ENCODE measurements at regions not wholly inside any gene's neighbourhood (a gene's known extent, or its start where the extent isn't known, plus 50 kb on each side); places are given as distances from the start of the nearest gene placed in this dataset.
A peak's percentile ranks its signal among the peaks of the same experiment; 100 is the strongest.

DNA sequence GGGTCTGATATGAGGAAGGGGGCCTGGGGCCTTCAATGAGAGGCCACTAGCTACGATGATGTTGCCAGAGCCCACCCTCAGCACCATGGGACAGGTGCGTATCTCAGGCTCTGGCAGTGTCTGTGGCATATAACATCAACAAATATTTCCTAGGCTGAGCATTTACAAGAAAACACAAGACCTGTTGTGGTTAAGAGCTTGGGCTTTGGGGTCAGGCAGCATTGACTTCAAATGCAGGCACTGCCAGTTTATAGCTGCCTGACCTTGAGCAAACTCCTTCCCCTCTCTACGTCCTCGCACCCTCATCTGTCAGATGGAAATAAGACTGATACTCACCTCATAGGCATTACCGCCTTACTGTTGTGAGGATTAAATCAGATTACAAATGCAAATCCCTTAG, 156.0 kb downstream of the KATNAL1 start:
- no peak for DNase-seq (ENCODE audit: low spot score)

DNA sequence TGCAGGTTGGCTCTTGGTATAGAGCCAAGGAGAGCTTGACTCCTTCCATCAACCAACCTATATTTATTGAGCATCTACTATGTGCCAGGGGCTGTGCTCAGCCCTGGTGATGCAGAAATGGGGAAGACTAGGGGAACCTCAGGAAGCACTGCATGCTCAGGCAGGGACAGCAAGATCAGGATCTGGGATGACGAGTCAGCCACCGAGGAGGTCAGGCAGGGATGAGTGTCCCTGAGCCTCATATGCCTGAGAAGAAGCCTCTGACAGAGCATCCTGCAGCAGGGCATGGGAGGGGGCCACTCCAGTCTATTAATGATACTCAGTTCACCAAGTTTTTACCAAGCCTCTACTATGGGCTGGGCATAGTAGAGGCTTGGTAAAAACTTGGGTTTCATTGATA, 158.1 kb downstream of the KATNAL1 start:
- no peak for DNase-seq (ENCODE audit: low spot score)

DNA sequence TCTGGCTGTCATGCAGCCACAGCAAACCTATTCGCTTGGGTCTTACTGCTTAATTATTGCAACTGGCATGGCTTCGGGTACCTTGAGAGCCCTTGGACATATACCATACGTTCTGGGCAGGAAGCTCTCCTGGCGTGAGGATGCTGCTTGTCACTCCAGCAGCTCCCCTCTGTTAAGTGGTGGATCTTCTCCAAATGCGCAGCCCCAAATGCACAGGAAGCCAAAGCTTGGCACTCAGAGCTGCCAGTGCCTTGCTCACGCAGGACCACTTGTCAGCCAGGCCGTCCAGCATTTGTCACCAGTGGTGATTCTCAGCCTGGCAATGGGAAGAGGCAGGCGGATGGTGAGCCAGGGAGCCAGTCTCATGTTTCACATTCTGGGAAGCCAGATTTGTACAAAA, 158.6 kb downstream of the KATNAL1 start:
- no peak for DNase-seq (ENCODE audit: low spot score)

- no peak for DNase-seq (ENCODE audit: low spot score)
Measured at GRCh38 chr13:30148171-30148754, 159.1 kb downstream of the KATNAL1 start.

DNA sequence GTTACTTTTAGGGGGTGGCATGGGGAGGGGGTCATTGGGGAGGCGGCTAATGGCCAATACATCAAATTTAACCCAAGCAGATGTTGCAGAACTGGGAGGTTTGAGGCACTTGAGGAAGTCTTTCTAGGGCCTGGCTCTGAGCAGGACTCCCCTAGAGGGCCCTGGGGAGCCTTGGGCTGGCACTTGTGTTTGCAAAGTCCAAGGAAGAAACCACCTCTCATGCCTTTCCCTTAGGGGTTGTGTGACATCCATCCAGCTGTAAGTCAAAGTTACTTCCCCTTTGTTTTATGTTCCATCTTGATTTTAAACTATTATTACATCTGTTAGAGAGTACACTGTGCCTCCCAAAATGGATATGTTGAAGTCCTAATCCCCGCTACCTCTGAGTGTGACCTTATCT, 159.9 kb downstream of the KATNAL1 start:
- DNase-seq (ENCODE audit: low spot score), result no peak

DNA sequence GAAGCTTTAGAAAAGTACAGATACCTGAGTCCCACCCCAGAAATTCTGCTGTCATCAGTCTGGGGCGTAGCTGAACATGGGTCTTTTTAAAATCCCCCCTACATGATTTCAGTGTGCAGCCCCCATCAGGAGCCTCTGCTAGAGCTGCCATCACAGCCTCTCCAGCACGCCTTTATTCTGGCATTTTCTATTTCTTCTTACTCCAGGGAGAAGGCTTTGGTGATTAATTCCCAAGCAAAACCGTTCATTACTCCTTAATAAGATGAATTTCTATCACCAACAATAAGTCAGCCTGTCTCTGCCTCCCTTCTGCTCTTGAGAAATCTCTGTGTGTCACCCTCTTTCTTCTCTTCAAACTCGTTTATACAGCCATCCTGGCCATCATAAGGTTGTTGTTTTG, 160.3 kb downstream of the KATNAL1 start:
- DNase-seq (ENCODE audit: low spot score), result no peak

GRCh38 chr13:30145709-30146367, 161.5 kb downstream of the KATNAL1 start:
- no peak for DNase-seq (ENCODE audit: low spot score)

DNA sequence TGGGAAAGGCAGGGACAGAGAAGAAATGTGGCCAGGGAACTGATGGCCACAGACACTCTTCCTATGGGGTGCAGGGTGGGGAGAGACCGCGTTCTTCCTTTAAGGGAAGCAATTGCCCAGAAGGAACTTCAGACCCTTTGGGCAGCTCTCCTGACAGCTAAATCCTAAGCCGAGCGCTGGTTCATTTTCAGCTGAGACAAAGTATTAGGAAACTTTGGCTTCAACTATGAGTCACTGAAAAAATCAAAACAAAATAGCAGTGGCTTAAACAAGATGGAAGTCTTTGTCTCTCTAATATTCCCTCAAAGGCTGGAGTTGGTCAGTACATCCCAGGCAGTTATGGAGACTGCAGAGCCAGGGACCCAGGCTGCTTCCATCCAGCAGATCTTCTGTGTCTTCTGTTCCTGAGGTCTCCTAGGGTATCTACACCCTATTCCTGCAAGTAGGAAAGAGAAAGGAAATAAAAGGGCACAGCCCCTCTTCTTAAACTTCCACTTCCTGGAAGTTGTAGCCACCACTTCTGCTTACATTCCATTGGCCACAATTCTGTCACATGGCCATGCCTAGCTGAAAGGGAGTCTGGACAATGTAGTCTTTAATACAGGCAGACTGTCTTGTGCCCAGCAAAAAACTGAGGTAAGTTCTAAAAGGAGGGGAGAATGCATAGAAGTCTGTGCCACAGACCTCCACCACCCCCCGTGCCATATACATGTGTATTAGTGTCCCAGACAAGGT, 163.5 kb downstream of the KATNAL1 start:
- no peak for DNase-seq (ENCODE audit: low spot score)

DNA sequence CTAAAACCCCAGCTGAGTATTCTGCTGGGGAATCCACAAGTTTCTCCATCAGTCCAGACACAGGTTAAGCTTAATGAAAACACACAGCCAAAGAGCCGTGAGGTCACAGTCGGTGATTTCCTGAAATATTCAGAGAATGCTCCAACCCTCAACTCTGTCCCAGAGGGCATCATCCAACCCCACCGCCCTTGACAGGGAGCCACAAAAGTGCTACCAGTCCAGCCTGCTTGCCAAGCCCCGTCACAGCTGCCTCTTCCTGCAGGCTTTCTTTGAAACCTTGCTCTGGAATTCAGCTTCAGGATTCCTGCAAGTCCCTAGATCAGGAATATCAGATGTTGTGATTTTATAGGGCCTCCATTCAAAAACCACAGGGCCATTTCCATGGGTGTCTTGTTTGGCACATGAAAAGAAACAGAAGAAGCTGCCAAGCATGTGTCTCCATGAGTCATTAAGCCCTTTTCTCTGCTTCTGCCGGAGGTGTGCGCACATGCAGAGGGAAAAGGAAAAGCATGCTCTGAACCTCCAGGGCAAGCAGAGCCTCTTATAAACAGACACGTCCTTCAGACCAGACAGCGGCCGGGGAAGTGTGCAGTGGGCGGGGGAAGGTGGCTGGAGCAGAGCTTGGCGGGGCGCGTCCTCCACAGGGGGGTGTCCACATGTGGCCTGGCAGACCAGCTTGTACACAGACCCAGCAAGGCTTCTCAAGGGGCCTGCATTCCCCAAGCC, 164.7 kb downstream of the KATNAL1 start:
- DNase-seq (ENCODE audit: low spot score), result peak; percentile 98

- no peak for DNase-seq (ENCODE audit: low spot score)
Measured at GRCh38 chr13:30141775-30142485, 165.4 kb downstream of the KATNAL1 start.

GRCh38 chr13:30140973-30141372, 166.4 kb downstream of the KATNAL1 start:
- DNase-seq (ENCODE audit: low spot score), result no peak

- DNase-seq (ENCODE audit: low spot score), result no peak
Measured at GRCh38 chr13:30138511-30138910, 168.8 kb downstream of the KATNAL1 start.

GRCh38 chr13:30135868-30136267, 171.5 kb downstream of the KATNAL1 start:
- no peak for DNase-seq (ENCODE audit: low spot score)

GRCh38 chr13:30135351-30135750, 172.0 kb downstream of the KATNAL1 start:
- no peak for DNase-seq (ENCODE audit: low spot score)

- DNase-seq (ENCODE audit: low spot score), result peak; percentile 42
Measured at GRCh38 chr13:30134578-30134977, 172.8 kb downstream of the KATNAL1 start.

DNA sequence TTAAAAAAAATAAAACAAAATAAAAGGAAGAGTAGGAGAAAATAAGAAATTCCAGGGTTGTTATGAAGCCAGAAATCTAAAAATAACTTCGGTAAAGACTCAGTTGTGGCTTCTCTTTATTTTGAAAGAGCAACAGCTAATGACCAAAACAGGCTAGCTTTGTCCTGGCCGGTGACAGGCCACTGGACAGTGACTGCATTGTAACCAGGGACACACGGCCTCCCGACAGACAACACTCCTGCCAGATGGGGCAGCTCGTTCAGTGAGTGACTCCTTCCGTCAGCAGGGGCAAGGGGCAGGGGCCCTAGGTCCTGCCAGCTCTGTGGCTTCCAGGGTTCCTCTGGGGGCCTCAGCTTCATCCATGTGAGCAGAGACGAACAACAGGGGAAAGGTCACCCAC, 173.4 kb downstream of the KATNAL1 start:
- no peak for DNase-seq (ENCODE audit: low spot score)

- DNase-seq (ENCODE audit: low spot score), result no peak
Measured at GRCh38 chr13:30133554-30133912, 173.8 kb downstream of the KATNAL1 start.

DNA sequence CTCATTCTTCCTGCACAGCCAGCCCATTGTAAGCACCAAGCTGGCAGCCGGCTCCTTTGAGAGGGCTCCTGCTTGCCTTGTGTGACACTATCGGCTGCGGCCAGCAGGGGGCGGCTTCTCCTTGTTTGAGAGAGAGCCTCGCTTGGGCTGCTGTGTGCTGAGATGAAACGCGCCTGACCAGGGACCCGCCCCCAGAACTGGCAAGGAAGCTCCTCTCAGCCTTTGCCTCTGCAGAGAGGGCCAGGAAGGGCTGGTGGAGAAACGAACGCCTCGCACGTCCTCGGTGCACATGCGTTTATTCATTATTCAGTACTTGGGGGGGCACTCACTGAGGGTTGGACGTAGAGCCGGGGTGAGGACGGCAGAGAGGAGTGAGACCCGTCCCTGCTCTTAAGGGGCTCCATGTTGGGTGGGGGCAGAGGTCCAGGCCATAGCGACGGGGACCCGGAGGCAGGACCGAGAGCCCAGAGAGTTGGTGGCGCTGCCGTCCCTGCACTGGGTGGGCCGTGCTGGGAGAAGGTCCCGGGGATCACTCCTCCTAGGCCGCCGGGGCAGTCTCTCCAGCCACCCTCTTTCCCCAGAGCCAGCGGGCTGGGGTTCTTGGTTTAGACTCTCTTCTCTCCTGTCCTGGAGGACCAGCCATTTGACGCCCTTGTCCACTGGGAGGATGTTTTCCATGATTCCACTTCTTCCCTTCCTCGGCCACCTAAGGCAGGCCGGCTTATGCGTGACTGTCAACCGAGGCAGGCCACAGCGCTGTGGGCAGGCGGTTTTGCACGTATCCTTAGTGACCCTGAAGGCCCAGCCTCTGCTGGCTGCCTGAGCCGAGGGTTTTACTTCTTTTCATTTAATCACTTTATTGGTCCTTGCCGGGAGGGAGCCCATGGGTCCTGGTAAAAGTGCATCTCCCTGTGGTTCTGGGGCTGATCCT, 174.5 kb downstream of the KATNAL1 start:
- DNase-seq (ENCODE audit: low spot score), result peak; percentile 94

DNA sequence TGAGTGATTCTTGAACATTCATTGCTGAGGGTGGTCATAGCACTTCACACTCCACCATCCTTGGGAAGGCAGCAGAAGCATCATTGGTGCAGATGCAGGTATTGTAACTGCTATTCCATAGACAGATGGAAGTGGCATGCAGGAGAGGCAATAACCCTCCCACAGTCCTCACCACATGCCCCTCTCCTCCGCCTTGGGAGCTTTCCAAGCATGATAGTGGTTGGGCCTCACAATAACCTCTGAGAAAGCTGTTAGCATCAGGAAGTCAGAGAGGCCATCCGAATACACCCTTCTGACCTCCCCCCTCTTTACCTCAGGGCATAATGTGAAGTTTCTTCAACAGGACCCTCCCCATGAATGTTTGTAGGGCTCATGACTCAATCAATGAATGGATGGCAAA, 177.9 kb downstream of the KATNAL1 start:
- DNase-seq (ENCODE audit: low spot score), result no peak

DNA sequence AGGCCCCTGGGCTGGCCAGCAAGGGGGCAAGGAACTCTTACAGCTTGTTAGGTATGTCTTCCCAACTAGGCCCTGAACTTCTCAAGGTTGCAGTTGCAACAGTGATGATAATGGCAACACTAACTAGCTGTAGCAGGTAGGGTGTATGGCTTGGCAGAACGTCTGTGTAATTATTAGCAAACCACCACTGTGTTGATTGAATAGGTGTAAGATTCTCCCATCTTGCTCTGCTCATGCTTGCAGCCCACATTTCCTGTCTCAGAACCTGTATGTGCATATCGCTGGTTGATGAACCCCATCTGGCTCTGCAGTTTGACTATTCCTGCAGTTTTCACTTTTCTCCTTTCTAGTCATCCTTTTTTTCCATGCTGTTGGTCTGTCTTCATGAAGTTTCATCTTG, 178.8 kb downstream of the KATNAL1 start:
- DNase-seq (ENCODE audit: low spot score), result no peak

DNA sequence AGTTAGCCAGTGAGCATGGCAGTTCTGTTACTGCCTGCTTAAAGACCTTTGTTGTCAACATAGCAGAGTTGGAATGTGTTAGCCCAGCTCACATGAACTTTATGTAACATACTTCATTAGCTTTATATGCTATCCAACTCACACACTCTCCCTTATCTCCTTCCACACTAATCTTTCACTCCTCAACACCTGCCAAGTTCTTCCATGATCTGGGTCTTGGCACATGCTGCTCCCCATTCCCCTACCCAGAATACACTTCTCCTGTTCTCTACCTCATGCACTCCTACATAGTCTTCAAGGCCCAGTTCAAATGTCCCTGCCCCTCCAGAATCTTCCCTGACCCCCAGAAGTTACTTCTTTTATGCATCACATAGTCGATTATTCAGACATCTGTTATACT, 179.3 kb downstream of the KATNAL1 start:
- DNase-seq (ENCODE audit: low spot score), result no peak

Measured in COLO829 (cell line).